HCT116 (cell line): ENCODE measurements at regions not wholly inside any gene's neighbourhood (a gene's known extent, or its start where the extent isn't known, plus 50 kb on each side); places are given as distances from the start of the nearest gene placed in this dataset.
A peak's percentile ranks its signal among the peaks of the same experiment; 100 is the strongest.

ENCODE experiments used
- ATAC-seq: fragments of 200-7000 bp; cut with Tn5 transposase; 2 replicates; pipeline ENCODE4 v1.9.1; 2020; ENCODE audit warnings: mild to moderate bottlenecking, moderate library complexity
- BruUV-seq: library from RNA; stranded (reverse); fragments of 400-500 nt; replicated peaks from 2 replicates; lab custom pipeline; 2021; lab: Mats Ljungman, UMichigan
- CTCF ChIA-PET: fragments of 300-600 bp; sonication (Branson Sonifier 250); formaldehyde crosslinking; loops from one replicate; lab custom pipeline; 2021; ENCODE audit warnings: antibody characterized with exemption; lab: Charles Lee
- POLR2A ChIA-PET: fragments of 300-600, 350-600 bp; sonication (Branson Sonifier 250); formaldehyde crosslinking; loops from one replicate; lab custom pipeline; 2021; ENCODE audit warnings: antibody characterized with exemption; lab: Charles Lee
- RAD21 ChIA-PET, 2 experiments: fragments of 300-600 bp; sonication (Branson Sonifier 250); formaldehyde crosslinking; loops; one replicate each; lab custom pipeline; 2023; ENCODE audit warnings: low total read pairs in 2 of 2; ENCODE audit not compliant: uncharacterized antibody in 2 of 2, unreplicated experiment in 2 of 2, low non-redundant PET in 1 of 2; lab: Charles Lee
- DNase-seq: peaks from one replicate; pipeline ENCODE4 v3.0.0-alpha.2; 2010; ENCODE audit warnings: low read depth, low spot score
- H2AFZ ChIP-seq: fragments of 200-600 bp; shearing (Covaris generic), sonication (generic); 2 replicates; pipeline ENCODE4 v1.6.1; 2017; ENCODE audit warnings: low read depth, mixed run types, mixed read lengths, antibody characterized with exemption, low read length; ENCODE audit not compliant: poor library complexity, severe bottlenecking
- H3K27ac ChIP-seq: 2 replicates; pipeline ENCODE4 v1.5.1; 2012; ENCODE audit warnings: low read depth, low read length
- H3K27me3 ChIP-seq: fragments of 200-600 bp; sonication (generic); 2 replicates; pipeline ENCODE4 v1.6.1; 2016; ENCODE audit warnings: mixed run types, low read length, mixed read lengths; ENCODE audit not compliant: insufficient read depth
- H3K36me3 ChIP-seq, 2 experiments: fragments of 200-500 bp in 1 of 2; fragments of 200-600 bp in 1 of 2; sonication (Bioruptor generic) in 1 of 2; sonication (generic) in 1 of 2; 2 replicates each; pipeline versions ENCODE4 v1.5.1 to v1.6.1; 2014 to 2016; ENCODE audit warnings: low read length in 2 of 2, inconsistent platforms in 1 of 2, mixed read lengths in 1 of 2, mixed run types in 1 of 2; ENCODE audit not compliant: insufficient read depth in 2 of 2, control insufficient read depth in 1 of 2
- H3K4me1 ChIP-seq, 2 experiments: fragments of 200-600 bp in 1 of 2; sonication (generic) in 1 of 2; 2 replicates each; pipeline versions ENCODE4 v1.5.1 to v1.6.1; 2012 to 2017; ENCODE audit warnings: low read length in 2 of 2, inconsistent platforms in 1 of 2, mild to moderate bottlenecking in 1 of 2, mixed read lengths in 1 of 2, mixed run types in 1 of 2, moderate library complexity in 1 of 2; ENCODE audit not compliant: insufficient read depth in 2 of 2, control insufficient read depth in 1 of 2
- H3K4me2 ChIP-seq: fragments of 200-600 bp; sonication (generic); 2 replicates; pipeline ENCODE4 v1.6.1; 2017; ENCODE audit warnings: mixed run types, low read length, mixed read lengths
- H3K4me3 ChIP-seq, 2 experiments: fragments of 200-600 bp in 1 of 2; sonication (generic) in 1 of 2; replicated peaks in 1 of 2; 2 replicates each; pipeline ENCODE4 v1.5.1; 2011 to 2016; ENCODE audit warnings: low read length in 2 of 2, control low read depth in 1 of 2, low read depth in 1 of 2, mild to moderate bottlenecking in 1 of 2, mixed read lengths in 1 of 2, mixed run types in 1 of 2
- H3K79me2 ChIP-seq: fragments of 200-600 bp; sonication (generic); 2 replicates; pipeline ENCODE4 v1.6.1; 2017; ENCODE audit warnings: mild to moderate bottlenecking, mixed run types, low read length, moderate library complexity, mixed read lengths; ENCODE audit not compliant: insufficient read depth
- H3K9ac ChIP-seq: fragments of 200-600 bp; sonication (generic); 2 replicates; pipeline ENCODE4 v1.6.1; 2016; ENCODE audit warnings: low read length, mixed read lengths
- H3K9me2 ChIP-seq: fragments of 200-600 bp; sonication (generic), shearing (Covaris generic); 2 replicates; pipeline ENCODE4 v1.6.1; 2017; ENCODE audit warnings: mixed run types, mild to moderate bottlenecking, moderate library complexity; ENCODE audit not compliant: insufficient read depth
- H3K9me3 ChIP-seq, 2 experiments: fragments of 200-500 bp in 1 of 2; fragments of 200-600 bp in 1 of 2; sonication (Bioruptor generic) in 1 of 2; sonication (generic) in 1 of 2; 2 replicates each; pipeline ENCODE4 v1.6.1; 2014 to 2017; ENCODE audit warnings: low read length in 2 of 2, mixed read lengths in 2 of 2, inconsistent platforms in 1 of 2, low read depth in 1 of 2, mild to moderate bottlenecking in 1 of 2, mixed run types in 1 of 2, moderate library complexity in 1 of 2; ENCODE audit not compliant: control insufficient read depth in 1 of 2, insufficient read depth in 1 of 2
- H4K20me1 ChIP-seq: fragments of 200-600 bp; sonication (generic), shearing (Covaris generic); 2 replicates; pipeline ENCODE4 v1.6.1; 2017; ENCODE audit warnings: mixed run types, mild to moderate bottlenecking, moderate library complexity; ENCODE audit not compliant: insufficient read depth
- CBX3 ChIP-seq: IDR thresholded peaks from 2 replicates; pipeline ENCODE4 v1.6.1; 2012; ENCODE audit warnings: low read depth
- EZH2phosphoT487 ChIP-seq: fragments of 200-600 bp; IDR thresholded peaks from 2 replicates; pipeline ENCODE4 v1.6.1; 2018; ENCODE audit warnings: antibody characterized with exemption, borderline replicate concordance
- FOSL1 ChIP-seq: IDR thresholded peaks from 2 replicates; pipeline ENCODE4 v1.6.1; 2012; ENCODE audit warnings: low read depth
- POLR2AphosphoS5 ChIP-seq: IDR thresholded peaks from 2 replicates; pipeline ENCODE4 v1.6.1; 2011; ENCODE audit warnings: mild to moderate bottlenecking, low read depth, low read length, moderate library complexity
- SRF ChIP-seq: IDR thresholded peaks from 2 replicates; pipeline ENCODE4 v1.6.1; 2012; ENCODE audit warnings: low read depth
- YY1 ChIP-seq: IDR thresholded peaks from 2 replicates; pipeline ENCODE4 v1.6.1; 2011; ENCODE audit warnings: low read length, low read depth, moderate library complexity, mild to moderate bottlenecking; ENCODE audit not compliant: insufficient replicate concordance; ENCODE audit errors: extremely low read depth
- intact Hi-C: fragments of 100-400 bp; cut with micrococcal nuclease; formaldehyde crosslinking; loops from 2 replicates; pipeline ENCODE4 v1.10.0; 2022
- TF ChIP-seq, protein P1 (sequence below): IDR thresholded peaks from 2 replicates; pipeline ENCODE4 v1.6.1; 2012

DNA sequence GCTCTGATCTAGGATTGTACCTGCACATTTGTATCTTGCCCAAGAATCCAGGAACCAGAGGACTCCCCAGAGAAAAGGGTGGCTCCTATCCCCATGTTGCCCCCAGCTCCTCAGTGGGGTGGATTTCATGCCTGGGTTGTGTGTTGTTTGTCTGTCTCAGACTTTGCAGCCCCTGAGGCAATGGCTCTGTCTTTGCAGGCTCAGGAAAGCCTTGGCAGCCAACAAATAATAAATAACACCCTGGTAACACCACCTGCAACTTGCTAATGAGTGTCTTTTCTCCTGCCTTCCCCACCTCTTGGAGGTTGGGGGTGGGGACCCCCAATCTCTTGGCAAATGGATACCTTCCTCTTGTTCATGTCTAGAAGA is 65.2 kb upstream of the CISTR start (continued):
- TF ChIP-seq, protein P1, sequence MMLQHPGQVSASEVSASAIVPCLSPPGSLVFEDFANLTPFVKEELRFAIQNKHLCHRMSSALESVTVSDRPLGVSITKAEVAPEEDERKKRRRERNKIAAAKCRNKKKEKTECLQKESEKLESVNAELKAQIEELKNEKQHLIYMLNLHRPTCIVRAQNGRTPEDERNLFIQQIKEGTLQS: no peak
- no peak for TF ChIP-seq CBX3

DNA sequence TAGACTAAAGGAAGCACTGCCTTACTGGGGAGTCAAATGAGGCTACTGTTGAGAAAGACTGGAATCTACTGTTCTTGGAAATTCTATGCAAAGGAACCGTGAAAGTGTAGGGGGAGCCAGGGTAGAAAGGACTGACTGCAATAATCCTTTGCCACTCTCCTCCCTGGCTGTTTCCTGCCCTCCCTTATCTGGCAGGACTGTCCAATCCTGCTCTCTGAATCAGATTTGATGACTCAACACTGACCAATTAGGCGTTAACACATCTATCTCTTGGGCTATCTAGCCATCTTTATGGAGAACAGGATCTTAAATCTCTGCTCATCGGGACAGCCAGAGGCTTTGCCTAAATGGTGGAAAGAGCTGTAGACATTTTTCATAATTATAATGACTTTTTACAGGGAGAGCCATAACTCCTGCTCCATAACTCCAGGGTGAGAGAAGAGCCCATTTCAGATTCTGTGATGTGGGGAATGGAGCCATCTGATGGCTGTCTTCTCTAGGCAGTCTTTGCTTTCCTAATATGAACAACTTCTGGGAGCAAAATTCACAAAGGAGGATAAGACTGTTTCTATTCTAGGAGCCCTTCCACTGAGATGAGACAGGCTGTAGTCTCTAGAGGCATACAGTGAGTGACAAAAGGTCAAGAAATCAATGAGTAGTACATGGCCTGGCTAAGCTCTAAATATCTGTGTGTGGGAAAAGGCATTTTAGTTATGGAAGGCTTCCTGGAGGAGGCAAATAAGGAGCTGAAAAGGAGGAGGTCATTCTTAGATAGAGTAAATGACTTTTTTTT is 68.9 kb upstream of the CISTR start:
- no peaks in the 10 kb centered on the region for H3K79me2 ChIP-seq
- H4K20me1 ChIP-seq: no peaks in the 10 kb centered on the region
- H3K4me3 ChIP-seq: no peak overlapping the region
- intact Hi-C loops: no loop called here
- H3K9ac ChIP-seq: no peak overlapping the region
- H3K9me3 ChIP-seq: no peaks in the 10 kb centered on the region
- no peaks in the 10 kb centered on the region for H3K9me2 ChIP-seq
- no peaks in the 10 kb centered on the region for H3K27me3 ChIP-seq
- no peak overlapping the region for H3K27ac ChIP-seq
- ATAC-seq (peak; percentile 73), DNase-seq (no peak)
- CTCF ChIA-PET: no interaction called here
- POLR2A ChIA-PET: no interaction called here
- peak overlapping the region; percentile 20; the same call in 1 of the 2 replicates for H3K4me2 ChIP-seq
- TF ChIP-seq EZH2phosphoT487: no peak
- TF ChIP-seq CBX3: 0 out of 2 replicates have a peak, but pooled peaks have one; percentile 23
- TF ChIP-seq POLR2AphosphoS5: peak; percentile 28; the same call in 1 of the 2 replicates
- no peak for TF ChIP-seq YY1
- peak; percentile 29; the same call in 1 of the 2 replicates for TF ChIP-seq SRF
- TF ChIP-seq FOSL1: 0 out of 2 replicates have a peak, but pooled peaks have one; percentile 19
- H3K4me1 ChIP-seq: peaks cover 11 to 27% of the 10 kb centered on the region in 2 experiments
- peak overlapping the region; percentile 40 for H2AFZ ChIP-seq
- RAD21 ChIA-PET: no interaction called here
- BruUV-seq: no TSS peak
- no peaks in the 10 kb centered on the region for H3K36me3 ChIP-seq
